ENCODE measurements at regions not wholly inside any gene's neighbourhood (a gene's known extent, or its start where the extent isn't known, plus 50 kb on each side); places are given as distances from the start of the nearest gene placed in this dataset.

DNA sequence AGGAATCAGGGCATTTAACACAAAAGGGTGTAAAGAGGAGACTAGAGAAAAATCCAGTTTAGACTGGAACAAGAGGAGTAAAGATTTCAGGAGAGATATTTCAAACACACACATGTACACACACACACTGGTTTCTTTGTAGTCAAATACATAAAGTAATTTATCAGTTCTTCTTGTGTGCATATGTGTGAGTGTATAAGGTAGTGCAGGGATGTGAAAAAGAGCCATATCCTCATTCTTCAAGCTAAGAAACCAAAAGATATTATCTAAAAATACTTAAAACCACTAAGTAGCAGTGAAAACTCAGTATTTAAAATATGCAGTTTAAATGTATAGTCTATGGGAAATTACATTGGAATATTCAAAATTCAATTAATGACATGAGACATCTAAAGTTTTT, 52.5 kb upstream of the CARD18 start:
- TF ChIP-seq CTCF (IDR thresholded peaks at IDR 0.05) = no peak
- TF ChIP-seq POLR2A (IDR thresholded peaks at IDR 0.05) = no peak

All from lower leg skin (tissue), 3 donors.